Parathyroid adenoma (tissue), 2 donors: ENCODE measurements at regions not wholly inside any gene's neighbourhood (a gene's known extent, or its start where the extent isn't known, plus 50 kb on each side); places are given as distances from the start of the nearest gene placed in this dataset.

Source experiments
- H2AFZ ChIP-seq: fragments of 300-600 bp; sonication (generic); one replicate; pipeline ENCODE4 v1.7.0; 2017; ENCODE audit warnings: antibody characterized with exemption, mild to moderate bottlenecking
- H3K27ac ChIP-seq: fragments of 300-600 bp; sonication (generic); one replicate; pipeline ENCODE4 v1.7.0; 2017
- H3K27me3 ChIP-seq: fragments of 300-600 bp; sonication (generic); one replicate; pipeline ENCODE4 v1.7.0; 2017; ENCODE audit warnings: low read length; ENCODE audit not compliant: control insufficient read depth, insufficient read depth
- H3K36me3 ChIP-seq: fragments of 300-600 bp; sonication (generic); one replicate; pipeline ENCODE4 v1.7.0; 2017; ENCODE audit warnings: low read length; ENCODE audit not compliant: control insufficient read depth, insufficient read depth
- H3K4me1 ChIP-seq: fragments of 300-600 bp; sonication (generic); one replicate; pipeline ENCODE4 v1.7.0; 2017; ENCODE audit warnings: control low read depth
- H3K4me2 ChIP-seq: fragments of 300-600 bp; sonication (generic); one replicate; pipeline ENCODE4 v1.7.0; 2017; ENCODE audit warnings: low read length
- H3K4me3 ChIP-seq: fragments of 300-600 bp; sonication (generic); one replicate; pipeline ENCODE4 v1.7.0; 2017; ENCODE audit warnings: low read depth, low read length
- H3K79me2 ChIP-seq: fragments of 300-600 bp; sonication (generic); one replicate; pipeline ENCODE4 v1.7.0; 2017; ENCODE audit warnings: control low read depth
- H3K9ac ChIP-seq: fragments of 300-600 bp; sonication (generic); one replicate; pipeline ENCODE4 v1.7.0; 2017; ENCODE audit warnings: mild to moderate bottlenecking
- H3K9me3 ChIP-seq: fragments of 300-600 bp; sonication (generic); one replicate; pipeline ENCODE4 v1.7.0; 2017; ENCODE audit warnings: low read length; ENCODE audit not compliant: control insufficient read depth
- CTCF ChIP-seq: fragments of 300-600 bp; sonication (generic); IDR thresholded peaks from one replicate; pipeline ENCODE4 v1.7.0; 2017; ENCODE audit warnings: antibody characterized with exemption, mild to moderate bottlenecking
- donor health status: primary hyperparathyroidism.

GRCh38 chr21:28754127-28754611 lies 238.5 kb downstream of the LTN1 start:
- Histone ChIP-seq H3K9me3 (no peaks in the 10 kb centered on the region), H3K9ac (no peak overlapping the region), H3K4me2 (no peak overlapping the region), H3K36me3 (no peaks in the 10 kb centered on the region), H3K4me3 (no peak overlapping the region), H2AFZ (no peak overlapping the region), H3K4me1 (peaks cover 4% of the 10 kb centered on the region), H3K27ac (no peak overlapping the region), H3K27me3 (no peaks in the 10 kb centered on the region), H3K79me2 (no peaks in the 10 kb centered on the region)
- TF ChIP-seq CTCF, result no peak

- Histone ChIP-seq H3K27me3 (no peaks in the 10 kb centered on the region), H3K27ac (no peak overlapping the region), H3K79me2 (no peaks in the 10 kb centered on the region), H3K9me3 (no peaks in the 10 kb centered on the region), H3K4me2 (no peak overlapping the region), H3K4me3 (no peak overlapping the region), H3K9ac (no peak overlapping the region), H2AFZ (no peak overlapping the region), H3K36me3 (no peaks in the 10 kb centered on the region), H3K4me1 (no peaks in the 10 kb centered on the region)
- TF ChIP-seq CTCF, result no peak
Observed at GRCh38 chr21:28752131-28752530, 240.5 kb downstream of the LTN1 start.

GRCh38 chr21:28751176-28751575 lies 241.5 kb downstream of the LTN1 start:
- Histone ChIP-seq H3K36me3 (no peaks in the 10 kb centered on the region), H3K4me1 (no peaks in the 10 kb centered on the region), H3K9me3 (no peaks in the 10 kb centered on the region), H3K4me3 (no peak overlapping the region), H3K27ac (no peak overlapping the region), H3K27me3 (no peaks in the 10 kb centered on the region), H3K79me2 (no peaks in the 10 kb centered on the region), H3K4me2 (no peak overlapping the region), H2AFZ (no peak overlapping the region), H3K9ac (no peak overlapping the region)
- TF ChIP-seq CTCF, result no peak

GRCh38 chr21:28750565-28750964 lies 242.1 kb downstream of the LTN1 start:
- TF ChIP-seq CTCF, result no peak
- H3K36me3 ChIP-seq, result no peaks in the 10 kb centered on the region
- no peaks in the 10 kb centered on the region for H3K4me1 ChIP-seq
- no peak overlapping the region for H3K4me2 ChIP-seq
- H3K79me2 ChIP-seq, result no peaks in the 10 kb centered on the region
- no peak overlapping the region for H3K4me3 ChIP-seq
- no peak overlapping the region for H3K27ac ChIP-seq
- H3K27me3 ChIP-seq, result no peaks in the 10 kb centered on the region
- no peak overlapping the region for H2AFZ ChIP-seq
- no peak overlapping the region for H3K9ac ChIP-seq
- H3K9me3 ChIP-seq, result no peaks in the 10 kb centered on the region

- no peak overlapping the region for H3K27ac ChIP-seq
- TF ChIP-seq CTCF, result no peak
Observed at GRCh38 chr21:28749536-28749935, 243.1 kb downstream of the LTN1 start.

More at GRCh38 chr21:28749536-28749935, 243.1 kb downstream of the LTN1 start:
- Histone ChIP-seq H2AFZ (no peak overlapping the region), H3K4me3 (no peak overlapping the region), H3K36me3 (no peaks in the 10 kb centered on the region), H3K4me1 (no peaks in the 10 kb centered on the region), H3K27me3 (no peaks in the 10 kb centered on the region), H3K4me2 (no peak overlapping the region), H3K9me3 (no peaks in the 10 kb centered on the region), H3K79me2 (no peaks in the 10 kb centered on the region), H3K9ac (no peak overlapping the region)
